HepG2 (cell line): ENCODE measurements at regions not wholly inside any gene's neighbourhood (a gene's known extent, or its start where the extent isn't known, plus 50 kb on each side); places are given as distances from the start of the nearest gene placed in this dataset.
A peak's percentile ranks its signal among the peaks of the same experiment; 100 is the strongest.

ENCODE experiments used
- ARID2 ChIP-seq: sonication (generic); formaldehyde crosslinking; IDR thresholded peaks from 2 replicates; pipeline ENCODE4 v1.8.1; 2022; ENCODE audit warnings: mild to moderate bottlenecking, missing genetic modification reagents, borderline replicate concordance
- CTCF ChIP-seq: sonication (generic); formaldehyde crosslinking; IDR thresholded peaks from 2 replicates; pipeline ENCODE4 v1.5.0; 2020; ENCODE audit warnings: mild to moderate bottlenecking, missing genetic modification reagents, moderate library complexity
- DMTF1 ChIP-seq: sonication (generic); formaldehyde crosslinking; IDR thresholded peaks from 2 replicates; pipeline ENCODE4 v1.4.0; 2020; ENCODE audit warnings: mild to moderate bottlenecking, missing genetic modification reagents
- FOXP4 ChIP-seq: sonication (generic); formaldehyde crosslinking; IDR thresholded peaks from 2 replicates; pipeline ENCODE4 v1.4.0; 2020; ENCODE audit warnings: missing genetic modification reagents
- HIC2 ChIP-seq: sonication (generic); formaldehyde crosslinking; IDR thresholded peaks from 2 replicates; pipeline ENCODE4 v1.9.0; 2022; ENCODE audit warnings: low read depth, missing genetic modification reagents
- HMG20A ChIP-seq: IDR thresholded peaks from 2 replicates; pipeline ENCODE4 v1.6.1; 2016; ENCODE audit warnings: borderline replicate concordance
- NFRKB ChIP-seq: fragments of 450-650 bp; IDR thresholded peaks from 2 replicates; pipeline ENCODE4 v1.6.1; 2017
- NR2F6 ChIP-seq, 2 experiments: IDR thresholded peaks; 2 replicates each; pipeline ENCODE4 v1.6.1; 2016; ENCODE audit warnings: antibody characterized with exemption in 1 of 2, mild to moderate bottlenecking in 1 of 2
- ONECUT2 ChIP-seq: sonication (generic); formaldehyde crosslinking; IDR thresholded peaks from 2 replicates; pipeline ENCODE4 v1.4.0; 2020; ENCODE audit warnings: missing genetic modification reagents
- PLRG1 ChIP-seq: fragments of 450-650 bp; conservative IDR thresholded peaks from 2 replicates; pipeline ENCODE4 v1.6.1; 2016
- PREB ChIP-seq: sonication (generic); formaldehyde crosslinking; IDR thresholded peaks from 2 replicates; pipeline ENCODE4 v1.4.0; 2020; ENCODE audit warnings: missing genetic modification reagents
- RBAK ChIP-seq: sonication (generic); formaldehyde crosslinking; IDR thresholded peaks from 2 replicates; pipeline ENCODE4 v1.5.1; 2020; ENCODE audit warnings: mild to moderate bottlenecking, missing genetic modification reagents
- RCOR2 ChIP-seq: IDR thresholded peaks from 2 replicates; pipeline ENCODE4 v1.6.1; 2016; ENCODE audit warnings: missing biosample characterization, missing genetic modification reagents
- SETDB1 ChIP-seq: sonication (generic); formaldehyde crosslinking; IDR thresholded peaks from 2 replicates; pipeline ENCODE4 v1.5.1; 2020; ENCODE audit warnings: missing genetic modification reagents, mild to moderate bottlenecking, borderline replicate concordance
- SP140L ChIP-seq: sonication (generic); formaldehyde crosslinking; IDR thresholded peaks from 2 replicates; pipeline ENCODE4 v1.4.0; 2020; ENCODE audit warnings: missing genetic modification reagents, borderline replicate concordance
- SP4 ChIP-seq: sonication (generic); formaldehyde crosslinking; IDR thresholded peaks from 2 replicates; pipeline ENCODE4 v1.8.1; 2023; ENCODE audit warnings: mild to moderate bottlenecking, missing genetic modification reagents
- TAF1 ChIP-seq: sonication (generic); formaldehyde crosslinking; IDR thresholded peaks from 2 replicates; pipeline ENCODE4 v1.4.0; 2020; ENCODE audit warnings: missing genetic modification reagents
- TP53 ChIP-seq: sonication (generic); formaldehyde crosslinking; conservative IDR thresholded peaks from 2 replicates; pipeline ENCODE4 v1.4.0; 2020; ENCODE audit warnings: missing genetic modification reagents
- ZNF264 ChIP-seq: sonication (generic); formaldehyde crosslinking; IDR thresholded peaks from 2 replicates; pipeline ENCODE4 v1.4.0; 2020; ENCODE audit warnings: missing genetic modification reagents
- ZNF552 ChIP-seq: sonication (generic); formaldehyde crosslinking; IDR thresholded peaks from 2 replicates; pipeline ENCODE4 v1.9.0; 2022; ENCODE audit warnings: missing genetic modification reagents, mild to moderate bottlenecking, borderline replicate concordance
- ZNF572 ChIP-seq: sonication (generic); formaldehyde crosslinking; IDR thresholded peaks from 2 replicates; pipeline ENCODE4 v1.5.1; 2020; ENCODE audit warnings: mild to moderate bottlenecking, missing genetic modification reagents
- ZNF615 ChIP-seq: sonication (generic); formaldehyde crosslinking; IDR thresholded peaks from 2 replicates; pipeline ENCODE4 v1.5.0; 2020; ENCODE audit warnings: mild to moderate bottlenecking, missing genetic modification reagents, borderline replicate concordance
- ZNF782 ChIP-seq: sonication (generic); formaldehyde crosslinking; IDR thresholded peaks from 2 replicates; pipeline ENCODE4 v1.4.0; 2020; ENCODE audit warnings: missing genetic modification reagents, mild to moderate bottlenecking, borderline replicate concordance

GRCh38 chr19:30817965-30818567 lies 445.9 kb downstream of the ZNF536 start (continued):
- TF ChIP-seq ARID2: no peak
- TF ChIP-seq PLRG1: no peak
- no peak for TF ChIP-seq ZNF782 (CRISPR knock-in tag)
- no peak for TF ChIP-seq NR2F6 (IDR thresholded peaks at IDR 0.05)
- TF ChIP-seq NR2F6 (CRISPR knock-in tag; IDR thresholded peaks at IDR 0.05): no peak
- TF ChIP-seq SP140L (CRISPR knock-in tag): no peak
- TF ChIP-seq SP4 (CRISPR knock-in tag): no peak
- no peak for TF ChIP-seq ZNF572 (CRISPR knock-in tag)
- TF ChIP-seq TAF1 (CRISPR knock-in tag): no peak
- peak; percentile 46; the same call in 1 of the 2 replicates for TF ChIP-seq ONECUT2 (CRISPR knock-in tag)
- TF ChIP-seq ZNF615 (CRISPR knock-in tag): no peak
- TF ChIP-seq ZNF552 (CRISPR knock-in tag): no peak
- TF ChIP-seq CTCF: no peak
- no peak for TF ChIP-seq HIC2 (CRISPR knock-in tag)
- peak; percentile 95 for TF ChIP-seq TP53
- no peak for TF ChIP-seq DMTF1 (CRISPR knock-in tag)
- TF ChIP-seq NFRKB: no peak
- TF ChIP-seq HMG20A: no peak; the same call in 1 of the 2 replicates
- TF ChIP-seq RBAK: no peak
- TF ChIP-seq SETDB1 (CRISPR knock-in tag): no peak
- TF ChIP-seq ZNF264 (CRISPR knock-in tag): peak; percentile 66; the same call in 1 of the 2 replicates
- no peak for TF ChIP-seq PREB
- TF ChIP-seq FOXP4 (CRISPR knock-in tag): peak; percentile 69
- 0 out of 2 replicates have a peak, but pooled peaks have one; percentile 39 for TF ChIP-seq RCOR2 (CRISPR knock-in tag)
